ENCODE measurements at regions not wholly inside any gene's neighbourhood (a gene's known extent, or its start where the extent isn't known, plus 50 kb on each side); places are given as distances from the start of the nearest gene placed in this dataset.
"Not testable (repeated sequence)": the region's sequence is repeated elsewhere in the genome, so short reads cannot be mapped to it uniquely, and the experiment has no call there.

DNA sequence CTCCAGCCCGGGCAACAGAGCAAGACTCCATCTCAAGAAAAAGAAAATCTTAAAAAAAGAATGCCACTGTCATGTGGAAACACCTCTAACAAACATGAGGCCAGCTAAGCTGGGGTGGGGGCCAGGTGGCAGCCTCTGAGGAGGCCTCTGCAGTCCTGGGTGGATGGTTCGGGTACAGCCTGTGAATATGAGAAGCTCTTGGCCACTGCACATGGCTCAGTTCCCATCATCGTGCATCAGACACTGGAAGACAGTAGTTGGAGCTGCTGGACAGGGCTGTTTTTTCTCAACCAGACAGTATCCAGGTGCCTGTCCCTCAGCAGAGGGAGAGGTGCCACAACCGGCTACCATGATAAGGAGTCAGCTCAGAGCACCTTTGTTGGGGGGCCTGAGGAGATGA, 67.9 kb upstream of the PLGLB2 start:
- DNase-seq; H2AFZ ChIP-seq; H3K9ac ChIP-seq; H4K20me1 ChIP-seq (ENCODE audit: insufficient read depth); H3K9me3 ChIP-seq (ENCODE audit: low read depth); H3K4me2 ChIP-seq (ENCODE audit: unreplicated experiment); H3K79me2 ChIP-seq (ENCODE audit: insufficient read depth); H3K27ac ChIP-seq; H3F3A ChIP-seq (ENCODE audit: insufficient read depth); H3K4me3 ChIP-seq; H3K4me1 ChIP-seq (ENCODE audit: insufficient read depth); H3K27me3 ChIP-seq (replicated peaks; ENCODE audit: insufficient read depth); H3K9me2 ChIP-seq (ENCODE audit: insufficient read depth); H3K36me3 ChIP-seq (ENCODE audit: low read depth); in situ Hi-C loops (cut with MboI): not testable (repeated sequence)
- 82 to 86% methylated on average over 1 of the region's 4 CpGs for WGBS, 2 experiments (ENCODE audit: low coverage in 1 of 2, low lambda C conversion rate in 2 of 2, missing lambda C conversion rate in 2 of 2)

DNA sequence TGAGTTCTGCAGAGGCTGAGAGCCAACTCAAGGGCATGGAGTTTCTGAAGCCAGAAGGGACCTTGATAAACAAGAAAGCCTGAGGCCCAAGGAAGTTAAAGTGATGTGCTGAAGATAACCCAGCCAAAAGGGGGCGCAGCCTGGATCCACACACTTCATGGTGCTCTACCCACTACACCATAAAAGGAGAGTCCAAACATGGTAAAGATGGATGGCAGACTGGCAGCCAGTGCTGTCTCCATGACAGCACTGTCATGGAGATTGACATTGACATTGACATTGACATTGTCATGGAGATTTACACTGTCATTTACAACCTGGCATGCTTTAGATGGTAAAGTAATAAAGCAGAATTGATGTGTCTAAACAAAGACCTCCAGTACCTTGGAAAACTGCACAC, 67.2 kb upstream of the PLGLB2 start:
- DNase-seq; H3K4me1 ChIP-seq (ENCODE audit: insufficient read depth); in situ Hi-C loops (cut with MboI); H3K9me3 ChIP-seq (ENCODE audit: low read depth); H4K20me1 ChIP-seq (ENCODE audit: insufficient read depth); H3K36me3 ChIP-seq (ENCODE audit: low read depth); H3K4me2 ChIP-seq (ENCODE audit: unreplicated experiment); H3F3A ChIP-seq (ENCODE audit: insufficient read depth); H3K79me2 ChIP-seq (ENCODE audit: insufficient read depth); H2AFZ ChIP-seq; H3K27me3 ChIP-seq (replicated peaks; ENCODE audit: insufficient read depth); H3K9ac ChIP-seq; H3K4me3 ChIP-seq; H3K9me2 ChIP-seq (ENCODE audit: insufficient read depth); H3K27ac ChIP-seq: not testable (repeated sequence)
- 100% methylated on average over 1 of the region's 1 CpG for WGBS, 2 experiments (ENCODE audit: low coverage in 1 of 2, low lambda C conversion rate in 2 of 2, missing lambda C conversion rate in 2 of 2)

DNA sequence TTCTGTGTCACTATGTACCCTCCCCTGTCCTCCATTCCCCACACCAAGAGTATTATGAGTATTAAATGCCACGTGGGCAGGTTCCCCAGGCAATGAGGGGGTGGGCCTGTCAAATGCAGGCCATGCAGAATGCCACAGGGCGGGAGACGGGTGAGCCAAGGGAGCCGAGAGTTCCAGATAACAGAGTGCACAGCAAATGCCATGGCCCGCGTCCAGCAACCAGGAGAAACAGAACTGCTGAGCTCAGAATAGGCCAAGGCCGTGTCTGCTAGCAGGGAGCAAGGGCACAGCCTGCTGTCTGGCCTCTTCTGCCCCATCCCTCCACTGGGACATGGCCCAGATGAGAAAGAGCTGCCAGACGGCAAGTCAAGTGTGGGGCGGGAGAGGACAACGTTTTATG, 64.4 kb upstream of the PLGLB2 start:
- H3F3A ChIP-seq (ENCODE audit: insufficient read depth); H3K4me2 ChIP-seq (ENCODE audit: unreplicated experiment); H3K4me1 ChIP-seq (ENCODE audit: insufficient read depth); H3K27ac ChIP-seq; H3K9me3 ChIP-seq (ENCODE audit: low read depth); H4K20me1 ChIP-seq (ENCODE audit: insufficient read depth); in situ Hi-C loops (cut with MboI); H3K27me3 ChIP-seq (replicated peaks; ENCODE audit: insufficient read depth); H3K79me2 ChIP-seq (ENCODE audit: insufficient read depth); H3K4me3 ChIP-seq; H3K36me3 ChIP-seq (ENCODE audit: low read depth); H3K9me2 ChIP-seq (ENCODE audit: insufficient read depth); H3K9ac ChIP-seq; H2AFZ ChIP-seq: not testable (repeated sequence)
- peak; percentile 6 for DNase-seq
- WGBS, 2 experiments (ENCODE audit: low coverage in 1 of 2, low lambda C conversion rate in 2 of 2, missing lambda C conversion rate in 2 of 2) = 58 to 62% methylated on average over 8 to 9 of the region's 10 CpGs

DNA sequence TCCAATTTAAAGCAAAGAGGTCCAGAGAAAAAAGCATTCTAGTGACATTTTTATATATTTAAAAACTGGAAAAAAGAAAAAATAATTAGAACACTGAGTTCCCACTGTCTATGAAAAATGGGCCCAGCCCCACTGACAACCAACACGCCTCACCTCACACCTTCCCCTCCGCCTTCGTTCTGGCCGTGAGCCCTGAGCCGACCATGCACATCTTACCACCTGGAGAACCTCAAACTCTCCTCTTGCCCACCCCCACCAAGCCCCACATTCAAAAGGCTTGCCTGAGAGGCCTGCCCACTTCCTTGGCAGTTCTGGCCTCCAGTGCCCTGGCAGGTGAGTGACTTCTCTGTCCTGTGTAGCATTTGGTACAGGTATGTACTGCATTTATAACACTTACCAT, 63.9 kb upstream of the PLGLB2 start:
- DNase-seq; H3K36me3 ChIP-seq (ENCODE audit: low read depth); H3K9me2 ChIP-seq (ENCODE audit: insufficient read depth); H3K4me3 ChIP-seq; H3K79me2 ChIP-seq (ENCODE audit: insufficient read depth); H3K27ac ChIP-seq; H3K9me3 ChIP-seq (ENCODE audit: low read depth); H3K4me1 ChIP-seq (ENCODE audit: insufficient read depth); H3F3A ChIP-seq (ENCODE audit: insufficient read depth); H3K4me2 ChIP-seq (ENCODE audit: unreplicated experiment); H4K20me1 ChIP-seq (ENCODE audit: insufficient read depth); in situ Hi-C loops (cut with MboI); H3K27me3 ChIP-seq (replicated peaks; ENCODE audit: insufficient read depth); H3K9ac ChIP-seq; H2AFZ ChIP-seq: not testable (repeated sequence)
- 92 to 97% methylated on average over 5 of the region's 5 CpGs for WGBS, 2 experiments (ENCODE audit: low coverage in 1 of 2, low lambda C conversion rate in 2 of 2, missing lambda C conversion rate in 2 of 2)

DNA sequence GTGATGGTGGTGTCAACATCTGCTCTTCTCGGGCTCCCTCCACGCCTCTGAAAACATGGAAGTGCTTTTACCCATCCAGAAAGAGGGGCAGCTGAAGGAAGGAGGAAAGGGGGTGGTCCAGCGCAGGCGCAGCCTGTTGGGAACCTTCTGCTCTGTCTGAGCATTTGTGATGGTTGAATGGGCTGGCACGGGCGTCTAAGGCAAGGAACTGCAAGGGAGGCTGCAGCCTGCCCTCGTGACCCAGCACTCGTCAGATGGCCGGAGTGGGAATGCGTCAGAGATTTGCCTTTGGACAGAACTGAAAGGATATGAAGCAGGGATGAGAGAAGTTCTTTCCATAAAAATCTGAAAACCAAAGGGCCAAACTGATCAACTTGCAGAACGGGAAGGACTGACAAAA, 62.3 kb upstream of the PLGLB2 start:
- H3F3A ChIP-seq (ENCODE audit: insufficient read depth); H3K4me1 ChIP-seq (ENCODE audit: insufficient read depth); H3K36me3 ChIP-seq (ENCODE audit: low read depth); H3K79me2 ChIP-seq (ENCODE audit: insufficient read depth); H3K27me3 ChIP-seq (replicated peaks; ENCODE audit: insufficient read depth); H4K20me1 ChIP-seq (ENCODE audit: insufficient read depth); H3K9me3 ChIP-seq (ENCODE audit: low read depth); H3K9ac ChIP-seq; in situ Hi-C loops (cut with MboI); DNase-seq; H3K4me3 ChIP-seq; H3K4me2 ChIP-seq (ENCODE audit: unreplicated experiment); H3K9me2 ChIP-seq (ENCODE audit: insufficient read depth); H2AFZ ChIP-seq; H3K27ac ChIP-seq: not testable (repeated sequence)
- 90 to 91% methylated on average over 8 to 9 of the region's 11 CpGs for WGBS, 2 experiments (ENCODE audit: low coverage in 1 of 2, low lambda C conversion rate in 2 of 2, missing lambda C conversion rate in 2 of 2)

DNA sequence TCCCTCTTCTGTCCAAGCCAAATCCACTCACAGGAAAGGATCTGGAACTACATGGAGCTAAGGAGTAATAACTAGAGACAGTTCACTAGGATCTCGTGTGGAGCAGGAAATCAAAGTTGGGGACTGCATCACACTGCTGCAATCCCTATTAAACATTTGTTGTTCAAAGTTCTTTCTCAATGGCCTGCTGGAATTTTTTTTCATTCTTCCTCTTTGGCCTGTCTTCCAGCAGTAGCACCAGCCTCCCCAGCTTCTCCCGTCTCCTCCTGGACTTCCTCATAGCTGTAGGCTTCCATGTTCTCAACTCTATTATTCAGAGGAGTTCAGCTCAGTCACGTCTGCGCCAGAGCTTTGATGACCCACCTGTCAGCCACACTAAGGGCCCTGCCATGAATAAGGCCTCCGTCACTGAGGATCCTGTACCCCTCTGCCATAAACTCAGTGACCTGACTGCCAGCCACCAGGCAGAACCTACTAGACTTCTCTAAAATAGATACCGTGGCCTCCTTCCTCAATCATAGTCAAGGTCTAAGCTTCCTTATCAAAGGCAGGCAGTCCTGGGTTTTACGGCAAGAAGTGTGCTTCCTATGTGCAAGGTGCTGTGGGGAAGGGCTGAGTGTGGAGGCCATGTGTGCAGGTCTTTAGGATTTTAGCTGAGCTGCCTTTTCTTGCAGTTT, 60.9 kb upstream of the PLGLB2 start:
- H3K9me2 ChIP-seq (ENCODE audit: insufficient read depth); H3K9ac ChIP-seq; DNase-seq; H3K36me3 ChIP-seq (ENCODE audit: low read depth); H2AFZ ChIP-seq; H3K4me2 ChIP-seq (ENCODE audit: unreplicated experiment); H4K20me1 ChIP-seq (ENCODE audit: insufficient read depth); H3K27ac ChIP-seq; H3K4me3 ChIP-seq; H3F3A ChIP-seq (ENCODE audit: insufficient read depth); H3K27me3 ChIP-seq (replicated peaks; ENCODE audit: insufficient read depth); H3K4me1 ChIP-seq (ENCODE audit: insufficient read depth); in situ Hi-C loops (cut with MboI); H3K9me3 ChIP-seq (ENCODE audit: low read depth); H3K79me2 ChIP-seq (ENCODE audit: insufficient read depth): not testable (repeated sequence)
- no CpG with 5 or more reads among the region's 7 CpGs for WGBS, 2 experiments (ENCODE audit: low coverage in 1 of 2, low lambda C conversion rate in 2 of 2, missing lambda C conversion rate in 2 of 2)

DNA sequence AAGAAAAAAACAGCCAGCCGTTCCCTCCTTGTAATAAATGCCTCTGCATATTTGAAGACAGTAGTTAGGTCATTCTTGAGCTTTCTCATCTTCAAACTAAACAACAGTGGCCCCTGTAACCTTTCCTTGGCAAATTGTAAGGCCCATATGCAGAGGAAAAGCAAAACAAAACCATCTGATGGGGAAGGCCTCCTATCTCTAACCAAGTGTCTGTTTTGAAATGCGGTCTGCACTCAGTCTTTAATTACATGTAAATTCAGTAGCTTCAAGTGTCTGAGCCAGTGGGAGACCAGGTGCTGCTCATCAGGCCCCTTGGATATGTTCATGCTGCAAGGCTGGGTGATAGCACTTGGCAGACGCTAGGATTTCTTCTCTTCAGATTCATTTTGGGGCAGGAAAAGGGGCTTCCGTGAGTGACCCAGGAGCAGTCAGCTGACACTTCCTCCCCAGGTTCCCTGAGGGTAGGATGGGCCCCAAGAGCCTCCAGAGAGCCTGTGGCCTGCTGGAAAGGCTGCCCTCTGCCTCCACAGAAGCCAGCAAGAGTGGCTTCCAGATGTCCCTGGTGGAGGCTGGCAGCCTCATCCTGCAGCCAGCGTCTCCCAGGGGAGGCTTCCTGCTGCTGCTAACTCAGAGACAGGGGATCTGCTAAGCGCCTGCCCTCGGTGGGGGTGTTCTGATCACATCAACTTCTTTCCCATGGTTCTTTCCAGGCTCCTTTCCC, 60.2 kb upstream of the PLGLB2 start:
- H3K4me3 ChIP-seq; H3K9ac ChIP-seq; DNase-seq; H3K36me3 ChIP-seq (ENCODE audit: low read depth); H4K20me1 ChIP-seq (ENCODE audit: insufficient read depth); H3K4me2 ChIP-seq (ENCODE audit: unreplicated experiment); H2AFZ ChIP-seq; H3F3A ChIP-seq (ENCODE audit: insufficient read depth); H3K27me3 ChIP-seq (replicated peaks; ENCODE audit: insufficient read depth); in situ Hi-C loops (cut with MboI); H3K4me1 ChIP-seq (ENCODE audit: insufficient read depth); H3K9me2 ChIP-seq (ENCODE audit: insufficient read depth); H3K9me3 ChIP-seq (ENCODE audit: low read depth); H3K79me2 ChIP-seq (ENCODE audit: insufficient read depth); H3K27ac ChIP-seq: not testable (repeated sequence)
- 64 to 86% methylated on average over 3 to 5 of the region's 7 CpGs for WGBS, 2 experiments (ENCODE audit: low coverage in 1 of 2, low lambda C conversion rate in 2 of 2, missing lambda C conversion rate in 2 of 2)
